NCI-H748 (cell line): ENCODE measurements at regions not wholly inside any gene's neighbourhood (a gene's known extent, or its start where the extent isn't known, plus 50 kb on each side); places are given as distances from the start of the nearest gene placed in this dataset.
"Not testable (repeated sequence)": the region's sequence is repeated elsewhere in the genome, so short reads cannot be mapped to it uniquely, and the experiment has no call there.

Experiments
- DNase-seq: peaks from one replicate; lab custom pipeline; 2025; ENCODE audit not compliant: unreplicated experiment; lab: John Stamatoyannopoulos, UW

DNA sequence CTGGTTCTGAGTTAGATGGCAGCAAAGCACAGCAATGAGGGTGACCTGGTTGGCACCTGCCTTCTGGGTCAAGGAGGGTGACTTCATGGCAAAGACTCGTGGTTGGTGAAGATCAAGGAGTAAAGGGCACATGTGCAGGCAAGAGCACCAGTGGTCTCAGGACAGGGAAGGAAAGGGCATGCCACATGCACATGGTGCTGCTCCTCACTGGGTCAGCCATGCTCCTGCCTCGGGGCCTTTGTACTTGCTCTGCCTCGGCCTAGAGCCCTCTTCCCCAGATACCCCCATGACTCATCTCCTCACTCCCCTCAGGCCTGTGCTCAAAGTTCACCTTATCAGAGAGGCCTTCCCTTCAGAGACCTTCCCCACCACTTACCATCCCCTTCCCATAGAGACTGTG lies 106.7 kb upstream of the KDM7A start:
- no peak for DNase-seq

DNA sequence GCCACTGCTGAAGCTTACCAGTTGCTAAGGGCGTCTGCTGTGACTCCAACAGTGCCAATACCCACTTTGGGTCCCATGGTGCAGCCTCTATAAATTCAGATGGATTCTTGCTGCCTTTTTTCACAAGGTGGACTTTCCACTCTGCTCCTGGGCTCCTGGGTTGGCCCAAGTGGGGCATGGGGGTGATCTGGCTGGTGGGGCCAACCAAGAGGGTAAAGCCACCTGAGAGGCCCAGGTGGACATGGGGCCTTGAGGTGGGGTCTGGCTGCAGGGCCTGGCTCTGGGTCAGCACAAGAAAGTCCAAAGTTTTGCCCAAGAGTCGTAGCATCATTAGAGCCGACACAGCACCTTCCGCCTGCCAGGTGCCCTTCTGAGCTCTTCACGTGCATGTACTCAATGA lies 105.2 kb upstream of the KDM7A start:
- no peak for DNase-seq

DNA sequence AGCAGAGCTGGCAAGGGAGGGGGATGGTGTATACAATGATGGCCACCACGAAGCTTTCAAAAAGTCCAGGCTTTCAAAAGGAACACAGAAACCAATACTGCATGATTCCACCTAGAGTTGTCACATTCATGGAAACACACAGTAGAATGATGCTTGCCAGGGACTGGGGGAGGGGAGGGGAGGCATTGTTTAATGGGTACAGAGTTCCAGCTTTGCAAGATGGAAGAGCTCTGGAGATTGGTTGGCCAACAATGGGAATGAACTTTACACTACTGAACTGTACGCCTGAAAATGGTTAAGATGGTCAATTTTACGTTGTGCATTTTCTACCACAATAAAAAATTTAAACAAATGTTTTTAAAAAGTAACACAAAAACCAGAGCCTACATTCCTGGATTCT lies 104.5 kb upstream of the KDM7A start:
- no peak for DNase-seq

DNA sequence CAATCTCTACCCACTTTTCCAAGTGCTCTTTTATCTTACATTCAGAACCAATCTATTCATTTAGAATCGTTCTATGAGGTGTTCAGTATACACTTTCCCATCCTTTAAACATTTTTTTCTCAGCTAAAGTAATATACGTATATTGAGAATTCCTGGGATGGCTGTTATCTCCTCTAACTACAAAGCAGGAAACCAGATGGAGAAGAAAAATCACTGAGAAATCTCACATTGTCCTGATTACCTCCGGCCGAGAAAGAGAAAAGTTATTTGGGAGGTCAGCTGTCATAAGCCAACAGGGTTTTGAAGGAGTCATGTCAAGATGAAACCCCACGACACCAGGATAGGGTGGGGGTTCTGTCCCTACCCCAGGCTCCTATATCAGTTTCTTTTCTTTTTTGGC lies 99.2 kb upstream of the KDM7A start:
- no peak for DNase-seq

DNA sequence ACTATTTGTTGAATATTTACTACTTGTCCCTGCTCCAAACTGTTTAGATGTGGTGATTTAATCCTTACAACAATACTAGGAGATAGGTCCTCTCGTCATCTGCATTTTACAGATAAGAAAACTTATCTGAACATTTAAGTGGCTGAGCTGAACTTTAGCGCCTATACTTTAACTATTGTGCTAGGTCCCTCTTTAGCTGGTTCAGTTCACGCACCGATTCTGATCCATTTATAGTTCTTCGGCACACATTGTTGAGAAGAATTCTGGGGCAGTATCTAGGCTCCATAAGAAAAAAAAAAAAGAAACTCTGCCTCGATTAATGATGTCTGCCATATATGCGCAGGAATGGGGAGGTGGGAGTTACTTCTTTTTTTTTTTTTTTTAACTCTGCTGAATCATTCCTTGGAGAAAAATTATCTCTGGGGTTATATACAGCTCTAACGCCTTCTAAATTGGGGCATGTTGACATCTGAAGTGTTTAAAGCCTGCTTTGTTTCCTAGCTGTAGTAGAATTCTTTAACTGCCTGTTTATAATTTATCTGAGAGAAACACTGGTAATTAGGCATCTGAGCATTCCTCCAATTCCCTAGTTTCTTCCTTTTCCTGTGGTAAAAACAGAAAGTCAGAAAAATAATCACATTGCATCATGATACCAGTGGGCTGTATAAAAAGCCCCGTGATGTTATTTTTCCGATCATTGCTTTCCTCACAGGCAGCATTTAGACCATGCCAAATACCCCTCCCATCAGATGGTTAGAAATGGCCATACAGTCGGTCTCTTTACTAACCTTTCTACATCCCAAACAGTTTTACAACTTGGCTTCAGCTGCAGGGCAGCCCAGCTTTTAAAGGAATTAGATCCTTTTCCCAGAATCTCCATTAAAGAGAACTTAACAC lies 98.5 kb upstream of the KDM7A start:
- no peak for DNase-seq

DNA sequence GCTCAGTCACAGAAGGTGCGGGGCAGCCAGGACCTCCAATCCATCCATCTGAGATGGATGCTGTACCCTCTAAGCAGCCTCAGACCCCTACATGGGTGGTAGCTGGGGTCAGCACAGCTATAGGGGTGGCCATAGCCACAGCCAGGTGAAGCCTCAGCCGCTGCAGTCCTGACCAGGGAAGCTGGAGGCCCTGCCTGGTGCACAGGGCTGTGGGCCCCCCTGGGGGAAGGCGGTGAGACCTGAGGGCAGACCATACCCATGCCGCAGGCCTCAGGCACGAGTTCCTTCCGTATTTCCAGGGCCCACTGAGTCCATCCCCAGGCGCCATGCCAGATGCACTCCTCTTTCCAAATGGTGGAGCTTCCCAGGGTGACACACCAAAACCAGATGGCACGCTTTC lies 96.6 kb upstream of the KDM7A start:
- DNase-seq, result no peak

DNA sequence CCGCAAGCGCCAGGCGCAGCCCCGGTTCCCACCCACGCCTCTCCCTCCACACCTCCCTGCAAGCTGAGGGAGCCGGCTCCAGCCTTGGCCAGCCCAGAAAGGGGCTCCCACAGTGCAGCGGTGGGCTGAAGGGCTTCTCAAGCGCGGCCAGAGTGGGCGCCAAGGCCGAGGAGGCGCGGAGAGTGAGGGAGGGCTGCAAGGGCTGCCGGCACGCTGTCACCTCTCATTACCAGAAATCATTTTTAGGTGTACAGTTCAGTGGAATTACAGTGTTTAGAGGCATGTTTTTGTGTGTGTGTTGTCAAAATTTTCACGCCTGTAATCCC lies 94.8 kb upstream of the KDM7A start:
- not testable (repeated sequence) for DNase-seq

DNA sequence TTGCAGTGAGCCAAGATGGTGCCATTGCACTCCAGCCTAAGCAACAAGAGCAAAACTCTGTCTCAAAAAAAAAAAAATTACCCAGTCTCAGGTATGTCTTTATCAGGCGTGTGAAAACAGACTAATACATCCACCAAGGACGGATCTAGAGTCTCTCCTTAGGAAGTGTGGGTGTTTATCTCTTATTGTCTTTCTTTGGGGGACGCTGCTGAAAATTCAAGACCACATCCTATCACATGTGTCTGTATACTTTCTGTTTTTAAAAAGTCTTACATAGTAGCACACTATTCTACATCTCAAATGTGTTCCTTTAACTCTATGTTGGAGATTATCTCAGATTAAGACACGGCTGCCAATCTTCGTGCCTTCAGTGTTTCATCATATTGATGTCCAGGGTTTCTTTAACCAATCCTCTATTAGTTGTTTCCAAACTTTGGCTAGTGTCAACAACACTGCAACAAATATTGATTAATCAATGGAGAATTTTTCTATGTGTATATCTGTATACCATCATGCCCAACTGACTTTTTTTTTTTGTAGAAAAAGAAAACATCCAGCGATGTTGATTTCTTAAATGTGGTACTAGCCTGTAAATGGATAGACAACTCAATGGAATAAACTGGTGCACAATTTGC lies 92.3 kb upstream of the KDM7A start:
- DNase-seq, result no peak

DNA sequence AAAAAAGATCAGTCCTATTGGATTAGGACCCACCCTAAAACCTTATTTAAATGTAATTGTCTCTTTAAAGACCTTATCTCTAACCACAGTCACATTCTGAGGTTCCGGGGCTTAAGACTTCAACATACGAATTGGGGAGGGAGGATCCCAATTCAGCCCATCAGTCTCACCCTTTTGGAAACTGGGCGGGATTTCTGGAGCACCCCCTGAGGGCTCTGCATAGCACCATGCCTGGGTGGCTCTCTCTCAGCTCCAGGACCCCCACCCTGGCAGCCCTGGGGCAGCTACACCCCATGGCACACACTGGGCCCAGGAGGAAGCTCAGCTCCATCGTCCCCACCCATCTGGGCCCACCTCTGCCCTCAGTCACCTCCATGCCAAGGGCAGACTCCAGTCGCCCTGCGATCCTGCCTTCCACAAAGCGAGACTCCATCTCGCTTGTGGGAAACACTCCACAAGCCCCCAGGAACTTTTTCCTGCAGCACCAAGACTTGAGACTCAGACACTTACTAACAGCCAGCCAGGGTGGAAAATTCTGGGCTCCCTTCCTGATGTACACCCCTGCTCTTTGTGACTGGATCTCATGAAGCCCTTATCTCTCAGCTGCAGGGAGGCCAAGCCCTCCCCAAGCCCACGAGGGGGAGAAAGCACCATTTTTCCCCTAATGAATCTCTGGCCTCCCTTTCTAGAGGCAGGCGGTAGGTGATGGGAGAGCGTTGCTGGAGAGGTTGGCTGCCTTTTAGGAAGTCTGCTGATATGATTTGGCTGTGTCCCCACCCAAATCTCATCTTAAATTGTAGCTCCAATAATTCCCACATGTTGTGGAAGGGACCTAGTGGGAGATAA lies 90.8 kb upstream of the KDM7A start:
- DNase-seq, result no peak

DNA sequence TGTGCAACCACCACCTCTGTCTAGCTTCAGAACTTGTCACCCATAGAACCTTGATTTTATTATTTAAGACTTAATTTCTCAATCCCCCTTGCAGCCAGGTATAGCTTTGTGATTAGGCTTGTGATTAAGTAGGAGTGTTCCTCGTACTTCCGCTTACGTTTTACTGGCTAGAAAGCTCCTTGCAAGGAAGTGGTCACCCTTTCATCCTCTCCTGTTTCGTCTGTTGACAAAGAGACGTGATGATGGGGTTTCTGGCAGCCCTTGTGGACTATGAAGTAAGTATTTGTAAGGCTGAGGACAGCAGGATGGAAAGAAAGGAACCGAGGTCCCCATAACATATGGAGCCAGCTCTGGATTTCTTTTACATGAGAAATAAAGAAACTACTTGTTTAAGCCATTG lies 86.5 kb upstream of the KDM7A start:
- no peak for DNase-seq

DNA sequence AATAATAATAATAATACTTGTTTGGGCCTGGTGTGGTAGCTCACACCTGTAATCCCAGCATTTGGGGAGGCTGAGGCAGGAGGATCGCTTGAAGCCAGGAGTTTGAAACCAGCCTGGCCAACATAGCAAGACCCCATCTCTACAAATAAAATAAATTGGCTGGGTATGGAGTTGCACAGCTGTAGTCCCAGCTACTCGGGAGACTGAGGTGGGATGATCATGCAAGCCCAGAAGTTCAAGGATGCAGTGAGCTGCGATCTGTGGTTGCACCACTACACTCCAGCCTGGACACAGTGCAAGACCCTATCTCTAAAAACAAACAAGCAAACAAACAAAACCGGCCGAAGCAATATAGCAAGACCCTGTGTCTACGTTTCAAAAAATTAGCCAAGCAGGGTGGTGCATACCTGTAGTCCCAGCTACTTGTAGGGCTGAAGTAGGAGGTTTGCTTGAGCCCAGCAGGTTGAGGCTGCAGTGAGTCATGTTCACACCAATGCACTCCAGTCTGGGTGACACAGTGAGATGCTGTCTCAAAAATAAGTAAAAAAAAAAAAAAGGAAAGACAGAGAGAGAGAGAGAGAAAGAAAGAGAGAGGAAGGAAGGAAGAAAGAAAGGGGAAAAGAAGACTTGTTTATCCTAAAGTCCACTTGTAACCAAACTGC lies 85.6 kb upstream of the KDM7A start:
- no peak for DNase-seq

DNA sequence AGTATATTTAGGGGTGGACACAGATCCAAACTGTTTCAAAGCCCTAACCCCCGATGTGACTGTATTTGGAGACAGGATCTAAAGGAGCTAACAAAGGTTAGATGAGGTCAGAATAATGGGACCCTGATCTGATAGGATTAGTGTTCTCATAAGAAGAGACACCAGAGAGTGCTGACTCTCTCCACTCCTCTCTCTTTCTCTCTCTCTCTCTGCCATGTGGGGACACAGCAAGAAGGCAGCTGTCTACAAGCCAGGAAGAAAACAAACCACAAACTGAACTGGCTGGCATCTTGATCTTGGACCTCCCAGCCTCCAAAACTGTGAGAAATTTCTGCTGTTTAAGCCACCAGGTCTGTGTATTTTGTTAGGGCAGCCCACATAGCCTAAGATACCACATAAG lies 84.7 kb upstream of the KDM7A start:
- DNase-seq, result no peak

DNA sequence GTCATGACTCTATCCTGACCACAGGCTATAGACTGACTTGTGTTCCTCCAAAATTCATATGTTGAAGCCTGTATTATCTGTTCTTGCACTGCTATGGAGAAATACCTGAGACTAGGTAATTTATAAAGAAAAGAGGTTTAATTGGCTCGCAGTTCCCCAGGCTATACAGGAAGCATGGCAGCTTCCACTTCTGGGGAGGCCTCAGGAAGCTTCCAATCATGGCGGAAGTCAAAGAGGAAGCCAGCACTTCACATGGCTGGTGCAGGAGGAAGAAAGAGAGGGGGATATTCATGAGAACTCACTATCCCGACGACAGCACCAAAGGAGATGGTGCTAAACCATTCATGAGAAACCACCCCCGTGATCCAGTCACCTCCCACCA lies 84.3 kb upstream of the KDM7A start:
- DNase-seq, result no peak

DNA sequence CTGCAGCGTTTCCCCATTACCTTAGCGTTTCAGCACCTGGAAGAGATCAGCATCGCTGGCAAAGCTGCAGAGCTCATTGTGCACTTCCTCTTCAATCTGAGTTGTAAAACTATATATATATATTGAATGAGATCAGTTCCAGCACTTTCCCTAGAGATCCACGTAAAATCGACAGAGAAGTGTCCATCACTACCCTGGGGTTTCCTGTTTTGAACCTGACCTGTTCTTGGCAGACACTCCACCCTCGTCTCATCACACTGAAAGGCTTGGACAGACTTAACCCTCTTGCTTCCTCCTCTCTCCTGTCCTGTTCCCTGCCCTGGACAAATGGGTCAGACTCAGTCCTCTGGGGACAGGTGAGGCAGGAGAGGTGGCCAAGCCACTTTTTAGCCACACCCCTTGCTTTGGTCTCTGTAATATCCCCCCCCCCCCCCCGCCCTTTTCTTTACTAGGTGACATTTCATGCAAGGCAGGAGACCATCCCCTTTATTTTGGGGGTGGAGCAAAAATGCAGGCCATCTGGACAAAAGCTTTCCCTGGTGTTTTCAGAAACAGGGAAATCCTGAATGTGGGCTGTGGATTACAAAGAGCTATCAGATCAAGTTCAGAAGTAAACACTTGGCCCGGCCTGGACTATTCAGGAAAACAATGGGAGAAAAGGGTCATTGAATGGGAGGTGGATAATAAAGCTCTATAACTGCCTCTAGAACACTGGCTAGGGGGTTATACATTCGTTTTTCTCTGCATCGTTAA lies 83.7 kb upstream of the KDM7A start:
- peak; percentile 96 for DNase-seq

DNA sequence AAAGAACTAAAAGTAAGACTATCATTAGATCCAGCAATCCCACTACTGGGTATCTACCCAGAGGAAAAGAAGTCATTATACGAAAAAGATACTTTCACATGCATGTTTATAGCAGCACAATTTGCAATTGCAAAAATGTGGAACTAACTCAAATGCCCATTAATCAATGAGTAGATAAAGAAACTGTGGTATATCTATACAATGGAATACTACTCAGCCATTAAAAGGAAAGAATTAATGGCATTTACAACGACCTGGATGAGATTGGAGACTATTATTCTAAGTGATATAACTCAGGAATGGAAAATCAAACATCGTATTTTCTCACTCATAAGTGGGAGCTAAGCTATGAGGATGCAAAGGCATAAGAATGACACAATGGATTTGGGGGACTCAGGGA lies 80.5 kb upstream of the KDM7A start:
- not testable (repeated sequence) for DNase-seq

DNA sequence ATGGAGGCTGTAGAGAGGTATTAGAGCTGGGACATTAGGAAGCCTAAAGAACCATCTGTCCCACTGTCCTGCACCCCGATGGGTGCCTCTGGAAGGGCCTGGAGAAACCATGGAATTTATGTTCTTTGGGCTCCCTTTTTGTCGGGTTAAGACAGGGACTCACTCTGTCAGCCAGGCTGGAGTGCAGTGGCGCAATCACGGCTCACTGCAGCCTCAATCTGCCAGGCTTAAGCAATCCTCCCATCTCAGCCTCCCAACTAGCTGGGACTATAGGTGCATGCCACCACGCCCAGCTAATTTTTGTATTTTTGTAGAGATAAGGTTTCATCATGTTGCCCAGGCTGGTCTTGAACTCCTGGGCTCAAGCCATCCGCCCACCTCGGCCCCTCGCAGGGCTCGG lies 78.2 kb upstream of the KDM7A start:
- not testable (repeated sequence) for DNase-seq

DNA sequence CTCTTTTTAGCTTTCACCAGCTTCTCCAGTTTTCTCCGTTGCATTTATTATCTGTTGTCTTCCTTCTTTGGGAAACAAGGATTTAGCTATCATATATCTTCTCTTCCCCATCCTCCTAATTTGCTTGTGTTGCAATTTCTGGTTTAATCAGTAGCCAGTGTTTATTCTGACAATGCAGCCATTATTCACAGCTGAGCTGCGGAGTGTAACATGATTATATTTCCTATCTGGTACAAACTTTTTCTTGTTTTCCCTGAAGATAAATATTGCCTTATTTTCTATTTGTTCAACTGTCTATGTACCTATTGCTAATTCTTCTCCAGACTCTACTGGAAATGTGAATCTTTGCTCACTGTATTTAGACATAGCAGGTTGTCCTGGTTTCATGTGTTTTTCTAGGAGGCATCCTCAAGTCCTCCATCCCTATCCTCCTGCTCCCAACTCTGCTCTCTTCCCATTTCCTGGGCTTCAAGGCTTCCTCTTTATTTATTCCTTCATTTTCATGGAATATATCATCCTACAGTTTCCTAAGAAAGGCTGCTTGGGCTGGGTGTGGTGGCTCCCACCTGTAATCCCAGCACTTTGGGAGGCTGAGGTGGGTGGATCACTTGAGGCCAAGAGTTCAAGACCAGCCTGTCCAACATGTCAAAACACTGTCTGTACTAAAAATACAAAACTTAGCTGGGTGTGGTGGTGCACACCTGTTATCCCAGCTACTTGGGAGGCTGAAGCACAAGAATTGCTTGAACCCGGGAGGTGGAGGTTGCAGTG lies 72.4 kb upstream of the KDM7A start:
- DNase-seq, result no peak

DNA sequence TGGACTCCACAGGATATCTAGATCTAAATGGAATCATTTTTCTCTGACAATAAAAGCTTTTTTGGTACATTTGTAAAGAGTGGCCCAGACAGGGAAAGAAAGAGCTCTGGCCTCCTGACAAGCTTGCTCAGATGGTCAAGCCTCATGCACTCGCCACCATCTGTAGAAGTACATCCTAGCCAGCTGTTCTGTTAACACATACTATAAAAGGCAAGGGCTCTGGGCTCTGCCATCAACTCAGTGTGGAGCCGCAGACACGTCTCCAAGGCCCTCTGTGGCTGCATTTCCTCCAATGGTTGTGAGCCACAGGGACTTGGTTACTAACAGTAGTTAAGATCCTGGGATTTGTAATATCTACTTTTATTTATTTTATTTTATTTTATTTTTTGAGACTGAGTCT lies 70.8 kb upstream of the KDM7A start:
- no peak for DNase-seq

DNA sequence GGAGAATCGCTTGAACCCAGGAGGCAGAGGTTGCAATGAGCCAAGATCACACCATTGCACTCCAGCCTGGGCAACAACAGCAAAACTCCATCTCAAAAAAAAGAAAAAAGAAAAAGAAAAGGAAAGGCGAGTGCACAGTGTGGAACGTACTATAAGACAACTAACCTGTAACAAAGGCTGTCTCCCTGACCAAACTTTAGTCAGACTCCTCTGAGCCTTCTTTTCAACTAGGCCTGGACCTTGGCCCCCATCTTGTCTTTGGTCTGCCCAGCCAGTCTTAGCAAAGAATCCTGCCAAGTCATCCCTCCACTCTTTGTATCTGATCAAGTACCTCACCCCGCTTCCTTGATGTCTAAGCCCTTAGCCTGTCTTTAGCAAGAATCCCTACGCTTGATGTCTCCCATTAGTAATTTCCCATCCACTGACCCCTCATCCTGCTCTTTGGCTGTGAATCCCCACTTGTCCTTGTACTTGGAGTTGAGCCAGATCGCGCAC lies 68.9 kb upstream of the KDM7A start:
- no peak for DNase-seq
